SK-N-SH treated with all-trans-retinoic acid at 6 μM for 48 hours (cell line): ENCODE measurements at regions not wholly inside any gene's neighbourhood (a gene's known extent, or its start where the extent isn't known, plus 50 kb on each side); places are given as distances from the start of the nearest gene placed in this dataset.

Source experiments
- ATAC-seq: fragments of 200-7000 bp; cut with Tn5 transposase; 3 replicates; pipeline ENCODE4 v1.9.1; 2020; ENCODE audit warnings: mild to moderate bottlenecking, moderate library complexity
- ARNTL ChIP-seq: fragments of 450-650 bp; formaldehyde crosslinking; IDR thresholded peaks from 2 replicates; pipeline ENCODE4 v1.5.0; 2020; ENCODE audit warnings: low read depth, mild to moderate bottlenecking, moderate library complexity, borderline replicate concordance
- BACH2 ChIP-seq: fragments of 250-450 bp; sonication (Bioruptor Pico); IDR thresholded peaks from 2 replicates; pipeline ENCODE4 v1.9.0; 2021; ENCODE audit warnings: mild to moderate bottlenecking, borderline replicate concordance
- CSDC2 ChIP-seq: fragments of 250-450 bp; sonication (Bioruptor Pico); IDR thresholded peaks from 2 replicates; pipeline ENCODE4 v1.5.0; 2020; ENCODE audit warnings: mild to moderate bottlenecking, moderate library complexity
- CSRNP3 ChIP-seq: fragments of 250-450 bp; sonication (Bioruptor Pico); IDR thresholded peaks from 2 replicates; pipeline ENCODE4 v1.5.1; 2021; ENCODE audit warnings: mild to moderate bottlenecking, moderate library complexity
- GLIS3 ChIP-seq: fragments of 250-450 bp; sonication (Bioruptor Pico); IDR thresholded peaks from 2 replicates; pipeline ENCODE4 v1.5.0; 2020; ENCODE audit warnings: mild to moderate bottlenecking, moderate library complexity
- ISL1 ChIP-seq: fragments of 250-450 bp; sonication (Bioruptor Pico); IDR thresholded peaks from 2 replicates; pipeline ENCODE4 v2.1.2; 2022; ENCODE audit warnings: mild to moderate bottlenecking, moderate library complexity
- OSR1 ChIP-seq: fragments of 250-450 bp; sonication (Bioruptor Pico); IDR thresholded peaks from 2 replicates; pipeline ENCODE4 v1.8.0; 2022; ENCODE audit warnings: moderate library complexity, mild to moderate bottlenecking, inconsistent platforms
- PATZ1 ChIP-seq: fragments of 250-450 bp; sonication (Bioruptor Pico); IDR thresholded peaks from 2 replicates; pipeline ENCODE4 v1.8.0; 2020; ENCODE audit warnings: mild to moderate bottlenecking, moderate library complexity, borderline replicate concordance
- POU6F1 ChIP-seq: fragments of 250-450 bp; sonication (Bioruptor Pico); IDR thresholded peaks from 2 replicates; pipeline ENCODE4 v1.8.0; 2021; ENCODE audit warnings: low read depth, mild to moderate bottlenecking, moderate library complexity, borderline replicate concordance
- PPARA ChIP-seq: fragments of 250-450 bp; sonication (Bioruptor Pico); IDR thresholded peaks from 2 replicates; pipeline ENCODE4 v1.5.0; 2020; ENCODE audit warnings: mild to moderate bottlenecking, borderline replicate concordance
- RARB ChIP-seq: fragments of 250-450 bp; sonication (Bioruptor Pico); IDR thresholded peaks from 2 replicates; pipeline ENCODE4 v1.8.0; 2021; ENCODE audit warnings: mild to moderate bottlenecking, moderate library complexity
- SNAI2 ChIP-seq: fragments of 250-450 bp; sonication (Bioruptor Pico); IDR thresholded peaks from 2 replicates; pipeline ENCODE4 v1.5.0; 2020; ENCODE audit warnings: mild to moderate bottlenecking, moderate library complexity
- TCF4 ChIP-seq: fragments of 250-450 bp; sonication (Bioruptor Pico); IDR thresholded peaks from 2 replicates; pipeline ENCODE4 v1.8.0; 2021; ENCODE audit warnings: mild to moderate bottlenecking, moderate library complexity, borderline replicate concordance
- TOX ChIP-seq: fragments of 250-450 bp; sonication (Bioruptor Pico); IDR thresholded peaks from 2 replicates; pipeline ENCODE4 v1.8.0; 2021; ENCODE audit warnings: mild to moderate bottlenecking, moderate library complexity, borderline replicate concordance
- TSHZ2 ChIP-seq: fragments of 250-450 bp; sonication (Bioruptor Pico); IDR thresholded peaks from 2 replicates; pipeline ENCODE4 v1.5.0; 2020; ENCODE audit warnings: mild to moderate bottlenecking, moderate library complexity
- ZC3H10 ChIP-seq: fragments of 250-450 bp; sonication (Bioruptor Pico); IDR thresholded peaks from 2 replicates; pipeline ENCODE4 v1.5.1; 2021; ENCODE audit warnings: mild to moderate bottlenecking, moderate library complexity
- ZFP3 ChIP-seq: fragments of 250-450 bp; sonication (Bioruptor Pico); IDR thresholded peaks from 2 replicates; pipeline ENCODE4 v1.5.0; 2020; ENCODE audit warnings: mild to moderate bottlenecking, moderate library complexity
- ZFP30 ChIP-seq: fragments of 450-650 bp; formaldehyde crosslinking; IDR thresholded peaks from 2 replicates; pipeline ENCODE4 v1.5.0; 2022; ENCODE audit warnings: mild to moderate bottlenecking, moderate library complexity
- ZNF565 ChIP-seq: fragments of 450-650 bp; formaldehyde crosslinking; conservative IDR thresholded peaks from 2 replicates; pipeline ENCODE4 v1.5.0; 2020; ENCODE audit warnings: low read depth, mild to moderate bottlenecking, moderate library complexity
- ZNF70 ChIP-seq: fragments of 450-650 bp; formaldehyde crosslinking; IDR thresholded peaks from 2 replicates; pipeline ENCODE4 v1.5.0; 2020; ENCODE audit warnings: mild to moderate bottlenecking, moderate library complexity
- ZNF8 ChIP-seq: fragments of 450-650 bp; formaldehyde crosslinking; IDR thresholded peaks from 2 replicates; pipeline ENCODE4 v1.5.0; 2020; ENCODE audit warnings: mild to moderate bottlenecking, moderate library complexity

GRCh38 chr10:83229991-83230390 is 909.3 kb upstream of the GHITM start:
- no peak for ATAC-seq
- no peak for TF ChIP-seq ARNTL (CRISPR knock-in tag)
- TF ChIP-seq TCF4 (CRISPR knock-in tag), result no peak
- TF ChIP-seq TSHZ2 (CRISPR knock-in tag), result no peak
- no peak for TF ChIP-seq TOX (CRISPR knock-in tag)
- no peak for TF ChIP-seq ZC3H10 (CRISPR knock-in tag)
- TF ChIP-seq ZNF70 (CRISPR knock-in tag), result no peak
- no peak for TF ChIP-seq SNAI2 (CRISPR knock-in tag)
- no peak for TF ChIP-seq BACH2 (CRISPR knock-in tag)
- no peak for TF ChIP-seq GLIS3 (CRISPR knock-in tag)
- no peak for TF ChIP-seq ZNF8 (CRISPR knock-in tag)
- TF ChIP-seq POU6F1 (CRISPR knock-in tag), result no peak
- TF ChIP-seq PPARA, result no peak
- TF ChIP-seq ZNF565, result no peak

GRCh38 chr10:83233691-83234090 is 905.6 kb upstream of the GHITM start:
- no peak for TF ChIP-seq ZFP30 (CRISPR knock-in tag)
- TF ChIP-seq ZFP3 (CRISPR knock-in tag), result no peak
- TF ChIP-seq SNAI2 (CRISPR knock-in tag), result no peak
- TF ChIP-seq TOX (CRISPR knock-in tag), result no peak
- ATAC-seq, result no peak

GRCh38 chr10:83248106-83248631 is 891.1 kb upstream of the GHITM start:
- ATAC-seq, result no peak

GRCh38 chr10:83250396-83250795 is 888.9 kb upstream of the GHITM start:
- TF ChIP-seq ZFP30 (CRISPR knock-in tag) (no peak), ZNF70 (CRISPR knock-in tag) (no peak), ISL1 (no peak), PPARA (no peak), GLIS3 (CRISPR knock-in tag) (no peak), TOX (CRISPR knock-in tag) (no peak), CSDC2 (no peak), POU6F1 (CRISPR knock-in tag) (no peak), RARB (CRISPR knock-in tag) (no peak), ZNF565 (no peak), TSHZ2 (CRISPR knock-in tag) (no peak), BACH2 (CRISPR knock-in tag) (no peak), CSRNP3 (CRISPR knock-in tag) (no peak), ZFP3 (CRISPR knock-in tag) (no peak), OSR1 (CRISPR knock-in tag) (no peak), TCF4 (CRISPR knock-in tag) (no peak)
- ATAC-seq, result no peak

More at GRCh38 chr10:83248106-83248631, 891.1 kb upstream of the GHITM start:
- TF ChIP-seq RARB (CRISPR knock-in tag), result no peak
- no peak for TF ChIP-seq ZNF565
- no peak for TF ChIP-seq ZFP3 (CRISPR knock-in tag)
- TF ChIP-seq SNAI2 (CRISPR knock-in tag), result no peak
- no peak for TF ChIP-seq PATZ1
